ENCODE measurements at regions not wholly inside any gene's neighbourhood (a gene's known extent, or its start where the extent isn't known, plus 50 kb on each side); places are given as distances from the start of the nearest gene placed in this dataset.

- TF ChIP-seq CTCF (IDR thresholded peaks at IDR 0.05) (no peak), REST (IDR thresholded peaks at IDR 0.05; ENCODE audit: insufficient read depth in 1 of 2, low read depth in 2 of 2, low read length in 1 of 2) (no peak)
Observed at GRCh38 chr6:84892671-84893070, 128.3 kb upstream of the TBX18 start.
